Head of caudate nucleus (tissue), 42 donors: ENCODE measurements at regions not wholly inside any gene's neighbourhood (a gene's known extent, or its start where the extent isn't known, plus 50 kb on each side); places are given as distances from the start of the nearest gene placed in this dataset.
A peak's percentile ranks its signal among the peaks of the same experiment; 100 is the strongest.
"Not testable (repeated sequence)": the region's sequence is repeated elsewhere in the genome, so short reads cannot be mapped to it uniquely, and the experiment has no call there.

ENCODE experiments used
- DNase-seq, 42 donors: peaks; one replicate each; pipeline versions ENCODE4 v3.0.0 to v3.0.0-alpha.2; 2020 to 2021; ENCODE audit warnings: mixed read lengths in 7 of 42
- intact Hi-C: fragments of 100-400 bp; cut with DNase I; formaldehyde crosslinking; loops from one replicate; pipeline ENCODE4 v1.15.0; 2022

GRCh38 chr21:28877318-28877884, 115.3 kb downstream of the LTN1 start:
- intact Hi-C loops, result no loop called here
- no peak for DNase-seq

- DNase-seq, result no peak
- intact Hi-C loops, result no loop called here
Measured at GRCh38 chr21:28875078-28875477, 117.6 kb downstream of the LTN1 start.

DNA sequence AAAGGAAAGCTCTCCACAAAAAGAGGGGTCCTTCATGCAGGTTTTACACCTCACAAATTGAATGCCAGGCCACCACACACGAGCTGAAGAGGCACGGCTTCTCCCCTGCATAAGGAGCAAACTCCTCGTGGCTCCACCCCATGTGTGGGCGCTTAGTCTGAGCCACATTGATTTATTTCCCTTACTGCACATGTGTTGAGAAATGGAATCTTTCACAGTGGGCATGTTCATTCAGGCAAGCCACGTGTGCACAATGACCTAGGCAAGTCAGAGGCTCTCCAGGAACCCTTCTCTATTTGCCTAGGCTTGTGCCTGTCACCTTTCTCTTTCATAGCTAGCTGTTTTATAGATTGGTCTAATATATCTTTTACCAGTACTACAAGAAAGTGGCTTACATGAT, 120.5 kb downstream of the LTN1 start:
- intact Hi-C loops, result no loop called here
- DNase-seq, result no peak

DNA sequence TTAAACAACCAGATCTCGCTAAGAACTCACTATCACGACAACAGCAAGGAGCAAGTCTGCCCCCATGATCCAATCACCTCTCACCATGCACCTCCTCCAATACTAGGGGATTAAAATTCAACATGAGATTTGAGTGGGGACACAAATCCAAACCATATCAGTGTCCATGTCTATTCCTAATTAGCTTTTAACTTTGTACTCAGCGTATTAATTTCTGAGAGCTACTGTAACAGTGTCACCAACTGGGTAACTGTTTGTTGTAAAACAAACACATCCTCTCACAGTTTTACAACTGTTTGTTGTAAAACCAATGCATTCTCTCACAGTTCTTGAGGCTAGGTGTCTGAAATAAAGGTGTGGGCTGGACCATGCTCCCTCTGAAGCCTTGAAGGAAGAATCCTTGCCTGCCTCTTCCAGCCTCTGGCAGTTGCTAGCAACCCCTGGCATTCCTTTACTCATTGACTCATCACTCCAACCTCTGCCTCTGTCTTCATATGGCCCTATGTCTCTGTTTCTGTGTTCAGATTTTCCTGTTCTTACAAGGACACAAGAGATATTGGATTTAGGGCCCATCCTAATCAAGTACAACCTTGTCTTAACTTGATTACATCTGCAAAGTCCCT, 121.2 kb downstream of the LTN1 start:
- DNase-seq, result no peak
- intact Hi-C loops, result no loop called here

- DNase-seq, result no peak
- intact Hi-C loops, result no loop called here
Measured at GRCh38 chr21:28867401-28867800, 125.3 kb downstream of the LTN1 start.

- intact Hi-C loops, result no loop called here
- no peak for DNase-seq
Measured at GRCh38 chr21:28865488-28866186, 127.0 kb downstream of the LTN1 start.

DNA sequence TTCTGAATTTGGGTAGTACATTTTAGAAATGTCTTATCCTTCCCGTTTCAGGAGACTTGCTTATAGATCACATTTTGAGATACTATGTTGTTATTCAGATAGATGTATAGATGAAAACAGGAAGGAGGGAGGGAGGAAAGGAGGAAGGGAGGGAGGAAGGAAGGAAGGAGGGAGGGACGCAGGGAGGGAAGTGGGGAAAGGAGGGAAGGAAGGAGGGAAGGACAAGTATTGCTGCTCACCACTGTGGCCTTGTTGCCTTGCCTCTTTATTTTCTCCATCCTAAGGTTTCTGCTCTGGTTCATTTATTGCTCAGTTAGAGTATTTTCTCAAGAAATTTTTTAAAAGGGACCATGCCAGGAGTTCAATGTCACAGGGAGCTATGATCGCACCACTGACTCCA, 134.3 kb downstream of the LTN1 start:
- no peak for DNase-seq
- intact Hi-C loops, result no loop called here

DNA sequence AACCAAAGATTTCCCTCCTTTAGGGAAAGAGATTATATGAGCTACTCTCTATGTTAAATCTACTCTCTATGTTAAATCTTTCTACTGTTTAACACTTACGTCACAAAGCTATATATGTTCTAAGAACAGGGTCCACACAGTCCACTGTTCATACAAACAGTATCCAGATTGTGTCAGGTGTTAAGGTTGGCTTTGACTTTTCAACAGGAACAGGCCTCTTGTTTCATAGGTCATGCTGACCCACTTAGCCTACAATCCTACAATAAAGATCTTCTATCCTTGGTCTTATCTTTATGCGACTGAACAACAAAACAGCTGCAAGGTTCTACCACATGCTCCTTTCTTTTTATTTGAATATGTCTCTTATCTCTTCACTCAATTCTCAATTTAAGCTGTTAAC, 134.9 kb downstream of the LTN1 start:
- DNase-seq, result no peak
- intact Hi-C loops, result no loop called here

GRCh38 chr21:28856588-28857250, 136.0 kb downstream of the LTN1 start:
- DNase-seq, result peak in 10 of 42 donors; percentile 8 to 44 (median 14)
- intact Hi-C loops, result no loop called here

GRCh38 chr21:28852706-28853105, 140.0 kb downstream of the LTN1 start:
- intact Hi-C loops, result no loop called here
- DNase-seq, result no peak

DNA sequence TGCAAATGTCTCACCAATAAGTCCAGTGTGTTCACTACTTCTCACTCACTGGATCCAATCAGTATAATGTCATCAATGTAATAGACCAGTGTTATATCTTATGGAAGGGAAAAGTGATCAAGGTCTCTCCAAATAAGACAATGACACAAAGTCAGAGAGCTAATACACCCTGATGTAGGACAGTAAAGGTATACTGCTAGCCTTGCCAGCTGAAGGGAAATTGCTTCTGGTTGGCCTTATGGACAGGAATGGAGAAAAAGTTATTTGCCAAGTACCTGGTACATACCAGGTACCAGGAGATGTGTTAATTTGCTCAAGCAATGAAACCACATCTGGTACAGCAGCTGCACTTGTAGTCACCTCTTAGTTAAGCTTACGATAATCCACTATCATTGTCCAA, 141.0 kb downstream of the LTN1 start:
- DNase-seq, result no peak
- intact Hi-C loops, result no loop called here

GRCh38 chr21:28839237-28839636, 153.4 kb downstream of the LTN1 start:
- intact Hi-C loops, result not testable (repeated sequence)

DNA sequence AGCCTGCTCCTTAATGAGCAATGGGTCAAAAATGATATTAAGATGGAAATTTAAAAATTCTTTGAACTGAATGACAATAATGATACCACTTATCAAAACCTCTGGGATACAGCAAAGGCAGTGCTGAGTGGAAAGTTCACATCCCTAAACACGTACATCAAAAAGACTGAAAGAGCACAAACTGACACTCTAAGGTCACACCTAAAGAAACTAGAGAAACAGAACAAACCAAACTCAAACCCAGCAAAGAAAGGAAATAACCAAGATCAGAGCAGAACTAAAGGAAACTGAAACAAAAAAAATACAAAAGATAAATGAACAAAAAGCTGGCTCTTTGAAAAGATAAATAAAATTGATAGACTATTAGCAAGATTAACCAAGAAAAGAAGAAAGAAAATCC, 155.3 kb downstream of the LTN1 start:
- DNase-seq, intact Hi-C loops: not testable (repeated sequence)

More at GRCh38 chr21:28839237-28839636, 153.4 kb downstream of the LTN1 start:
- DNase-seq, result not testable (repeated sequence)

GRCh38 chr21:28836588-28836987, 156.1 kb downstream of the LTN1 start:
- intact Hi-C loops, DNase-seq: not testable (repeated sequence)

GRCh38 chr21:28834335-28835238, 158.1 kb downstream of the LTN1 start:
- no peak for DNase-seq
- intact Hi-C loops, result no loop called here

DNA sequence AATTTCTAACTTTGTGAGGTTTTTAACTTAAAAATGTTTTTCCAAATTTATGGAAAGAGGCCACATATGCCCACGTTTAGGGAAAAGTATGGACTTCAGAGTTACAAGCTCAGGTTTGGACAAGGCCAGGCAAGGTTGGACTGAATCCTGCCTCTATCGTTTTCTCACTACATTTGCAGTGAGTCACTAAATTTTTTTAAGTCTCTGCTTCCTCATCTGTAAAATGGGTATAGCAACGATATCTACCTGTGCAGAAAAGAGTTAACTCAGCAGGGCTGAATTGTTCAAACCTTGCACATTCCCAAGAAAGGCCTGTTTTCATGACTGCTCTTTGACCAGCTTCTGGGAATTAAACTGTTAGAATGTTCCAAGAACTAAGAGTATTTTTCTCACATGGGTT, 159.1 kb downstream of the LTN1 start:
- intact Hi-C loops, result no loop called here

DNA sequence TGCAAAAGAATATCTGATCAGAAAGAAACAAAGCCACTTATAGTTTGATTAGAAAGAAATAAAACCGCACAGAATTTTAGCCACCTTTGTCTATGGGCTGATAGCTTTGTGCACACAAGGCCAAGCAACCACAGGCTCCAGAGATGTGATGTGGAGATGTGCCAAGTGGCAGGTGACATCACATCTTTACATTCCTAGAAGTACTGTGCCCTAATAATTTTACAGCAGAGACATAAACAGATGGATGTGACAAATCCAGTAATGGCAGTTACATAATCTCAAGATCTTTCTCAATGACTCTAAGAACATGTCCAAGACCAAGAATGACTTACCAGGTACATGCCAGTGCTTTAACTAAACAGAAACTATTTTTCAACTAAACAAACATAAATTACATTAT, 159.5 kb downstream of the LTN1 start:
- intact Hi-C loops, result no loop called here
- DNase-seq, result no peak

More for the DNA sequence above, 159.1 kb downstream of the LTN1 start:
- DNase-seq, result no peak

GRCh38 chr21:28832715-28833061, 160.0 kb downstream of the LTN1 start:
- intact Hi-C loops, result no loop called here
- DNase-seq, result no peak

- DNase-seq, result no peak
- intact Hi-C loops, result no loop called here
Measured at GRCh38 chr21:28832013-28832714, 160.5 kb downstream of the LTN1 start.
